ENCODE measurements at regions not wholly inside any gene's neighbourhood (a gene's known extent, or its start where the extent isn't known, plus 50 kb on each side); places are given as distances from the start of the nearest gene placed in this dataset.

DNA sequence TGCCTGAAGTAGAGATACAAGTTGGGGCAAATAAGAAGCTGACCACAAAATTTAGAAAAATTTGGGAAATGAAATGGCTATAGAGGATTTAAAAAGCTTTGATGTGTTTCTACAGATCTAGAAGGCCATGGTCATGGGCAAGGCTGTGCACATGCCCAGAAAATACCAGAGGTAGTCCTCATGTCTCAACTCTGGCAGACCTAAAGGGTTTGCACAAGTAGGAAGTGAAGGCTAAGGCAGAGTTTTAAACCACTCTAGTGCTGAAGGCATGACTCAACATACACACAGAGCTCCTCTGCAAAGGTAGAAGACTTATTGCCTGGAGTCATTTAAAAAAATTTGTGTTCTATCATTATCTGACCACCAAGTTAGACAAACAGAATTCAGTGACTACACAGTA is 364.6 kb downstream of the CCSER2 start:
- no peak for DNase-seq
- Histone ChIP-seq H3K4me3 (ENCODE audit: low read depth, low read length) (no peak overlapping the region), H3K36me3 (replicated peaks) (no peaks in the 10 kb centered on the region), H3K27me3 (replicated peaks) (no peaks in the 10 kb centered on the region), H3K27ac (no peak overlapping the region)
- TF ChIP-seq, protein P1, sequence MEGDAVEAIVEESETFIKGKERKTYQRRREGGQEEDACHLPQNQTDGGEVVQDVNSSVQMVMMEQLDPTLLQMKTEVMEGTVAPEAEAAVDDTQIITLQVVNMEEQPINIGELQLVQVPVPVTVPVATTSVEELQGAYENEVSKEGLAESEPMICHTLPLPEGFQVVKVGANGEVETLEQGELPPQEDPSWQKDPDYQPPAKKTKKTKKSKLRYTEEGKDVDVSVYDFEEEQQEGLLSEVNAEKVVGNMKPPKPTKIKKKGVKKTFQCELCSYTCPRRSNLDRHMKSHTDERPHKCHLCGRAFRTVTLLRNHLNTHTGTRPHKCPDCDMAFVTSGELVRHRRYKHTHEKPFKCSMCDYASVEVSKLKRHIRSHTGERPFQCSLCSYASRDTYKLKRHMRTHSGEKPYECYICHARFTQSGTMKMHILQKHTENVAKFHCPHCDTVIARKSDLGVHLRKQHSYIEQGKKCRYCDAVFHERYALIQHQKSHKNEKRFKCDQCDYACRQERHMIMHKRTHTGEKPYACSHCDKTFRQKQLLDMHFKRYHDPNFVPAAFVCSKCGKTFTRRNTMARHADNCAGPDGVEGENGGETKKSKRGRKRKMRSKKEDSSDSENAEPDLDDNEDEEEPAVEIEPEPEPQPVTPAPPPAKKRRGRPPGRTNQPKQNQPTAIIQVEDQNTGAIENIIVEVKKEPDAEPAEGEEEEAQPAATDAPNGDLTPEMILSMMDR (IDR thresholded peaks at IDR 0.05; ENCODE audit: low read depth, low read length, missing control alignments), result no peak
- in situ Hi-C loops (cut with HindIII; ENCODE audit: low pct_ligation_motif_present, low sequenced_read_pairs), result no loop called here

DNA sequence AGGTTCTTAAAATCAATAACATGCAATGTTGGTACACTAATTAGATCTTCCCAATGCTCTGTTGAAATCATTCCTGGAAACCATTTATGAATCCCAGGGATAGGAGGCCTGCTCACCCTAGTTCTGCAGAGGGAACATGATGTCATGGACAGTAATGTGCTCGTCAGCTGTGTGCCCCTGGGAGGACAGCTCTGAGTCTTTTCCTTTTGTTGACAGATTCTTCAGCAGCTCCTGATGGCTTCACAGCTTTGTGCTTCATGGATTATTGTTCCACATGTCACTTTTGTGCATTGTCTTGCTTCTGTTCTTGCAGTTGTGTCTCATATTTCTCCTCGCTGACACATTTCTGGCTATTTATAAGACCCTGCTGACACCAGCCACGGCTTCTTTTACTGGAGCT is 367.5 kb downstream of the CCSER2 start:
- in situ Hi-C loops (cut with HindIII; ENCODE audit: low pct_ligation_motif_present, low sequenced_read_pairs), result no loop called here
- DNase-seq, result no peak
- Histone ChIP-seq H3K36me3 (replicated peaks) (no peaks in the 10 kb centered on the region), H3K27me3 (replicated peaks) (no peaks in the 10 kb centered on the region), H3K27ac (no peak overlapping the region), H3K4me3 (ENCODE audit: low read depth, low read length) (no peak overlapping the region)
- TF ChIP-seq, protein P1 (IDR thresholded peaks at IDR 0.05; ENCODE audit: low read depth, low read length, missing control alignments), result no peak

DNA sequence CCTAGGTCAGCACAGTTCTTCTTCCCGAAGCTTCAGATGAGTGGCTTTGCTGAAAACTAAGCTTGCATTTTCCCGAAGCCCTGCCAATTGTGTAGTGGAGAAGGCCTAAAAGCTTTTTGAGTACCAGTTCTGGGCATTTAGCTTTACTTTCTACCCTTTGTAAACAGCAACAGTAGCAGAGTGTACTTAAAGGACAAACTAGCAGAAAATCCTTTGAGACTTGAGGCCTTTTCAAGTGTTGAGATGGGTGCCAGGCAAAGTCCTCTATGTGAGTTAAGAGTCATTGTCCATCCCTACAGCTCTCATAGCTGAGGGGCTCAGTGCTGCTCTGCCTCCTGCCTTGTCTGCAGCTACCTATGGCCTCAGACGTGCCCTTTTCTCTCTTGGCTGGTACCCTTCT is 368.2 kb downstream of the CCSER2 start:
- no peak overlapping the region for H3K27ac ChIP-seq
- TF ChIP-seq, protein P1 (IDR thresholded peaks at IDR 0.05; ENCODE audit: low read depth, low read length, missing control alignments), result no peak
- no peak overlapping the region for H3K4me3 ChIP-seq (ENCODE audit: low read depth, low read length)
- no peak for DNase-seq
- H3K36me3 ChIP-seq (replicated peaks), result no peaks in the 10 kb centered on the region
- in situ Hi-C loops (cut with HindIII; ENCODE audit: low pct_ligation_motif_present, low sequenced_read_pairs), result no loop called here
- H3K27me3 ChIP-seq (replicated peaks), result no peaks in the 10 kb centered on the region

DNA sequence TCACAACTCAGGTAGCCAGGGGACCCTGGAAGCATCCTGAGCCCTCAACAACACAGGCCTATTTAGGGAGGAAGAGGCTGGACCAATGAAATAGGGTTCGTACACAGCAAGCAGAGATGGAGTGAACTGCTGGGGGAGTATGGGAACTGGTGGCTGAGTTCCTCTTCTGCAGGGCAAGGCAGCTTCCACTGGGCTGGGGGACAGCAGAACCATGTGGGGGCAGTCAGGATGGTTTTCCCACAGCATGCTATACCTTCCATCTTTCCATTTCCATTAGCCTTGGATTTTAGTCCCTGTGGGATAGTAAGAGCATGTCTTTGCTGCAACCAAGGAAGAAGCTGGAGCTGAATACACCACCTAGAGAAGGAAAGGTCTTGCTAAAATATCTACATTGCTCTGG is 370.6 kb downstream of the CCSER2 start:
- Histone ChIP-seq H3K27ac (no peak overlapping the region), H3K36me3 (replicated peaks) (no peaks in the 10 kb centered on the region), H3K4me3 (ENCODE audit: low read depth, low read length) (no peak overlapping the region), H3K27me3 (replicated peaks) (no peaks in the 10 kb centered on the region)
- TF ChIP-seq, protein P1 (IDR thresholded peaks at IDR 0.05; ENCODE audit: low read depth, low read length, missing control alignments), result no peak
- no peak for DNase-seq
- in situ Hi-C loops (cut with HindIII; ENCODE audit: low pct_ligation_motif_present, low sequenced_read_pairs), result no loop called here

DNA sequence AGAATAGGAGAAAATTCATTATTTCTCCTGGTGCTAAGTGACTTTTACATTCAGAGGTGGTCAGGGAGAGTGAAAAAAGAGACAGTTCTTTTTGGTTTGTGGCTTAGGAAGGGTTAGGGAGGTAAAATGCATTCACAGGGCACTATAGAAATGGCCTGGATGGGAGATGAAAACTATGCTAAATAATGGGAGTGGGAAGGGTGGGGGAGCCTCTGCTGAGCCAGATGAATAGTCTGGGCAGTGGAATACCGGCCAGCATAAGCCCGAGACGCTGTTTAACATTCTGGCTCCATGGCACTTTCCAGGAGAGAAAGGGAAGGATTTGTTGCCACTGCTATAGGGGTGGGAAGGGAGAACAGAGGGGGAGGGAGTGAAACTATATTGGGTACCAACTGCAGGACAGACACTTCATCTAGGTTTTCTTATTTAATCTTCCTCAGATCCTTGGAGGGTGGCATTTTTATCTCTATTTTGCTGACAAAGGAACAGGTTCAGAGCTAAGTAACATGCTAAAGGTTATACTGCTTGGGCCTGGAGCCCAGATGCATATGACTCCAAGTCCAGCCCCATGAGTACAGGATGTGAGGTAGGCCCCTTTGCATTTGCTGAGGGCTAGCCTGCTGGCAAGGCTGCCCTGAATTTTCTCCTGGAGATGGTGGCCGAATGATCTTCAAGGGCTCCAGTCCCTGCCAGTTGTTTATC is 372.4 kb downstream of the CCSER2 start:
- in situ Hi-C loops (cut with HindIII; ENCODE audit: low pct_ligation_motif_present, low sequenced_read_pairs), result no loop called here
- no peaks in the 10 kb centered on the region for H3K36me3 ChIP-seq (replicated peaks)
- TF ChIP-seq, protein P1 (IDR thresholded peaks at IDR 0.05; ENCODE audit: low read depth, low read length, missing control alignments), result no peak
- H3K4me3 ChIP-seq (ENCODE audit: low read depth, low read length), result no peak overlapping the region
- H3K27me3 ChIP-seq (replicated peaks), result no peaks in the 10 kb centered on the region
- no peak for DNase-seq
- no peak overlapping the region for H3K27ac ChIP-seq

DNA sequence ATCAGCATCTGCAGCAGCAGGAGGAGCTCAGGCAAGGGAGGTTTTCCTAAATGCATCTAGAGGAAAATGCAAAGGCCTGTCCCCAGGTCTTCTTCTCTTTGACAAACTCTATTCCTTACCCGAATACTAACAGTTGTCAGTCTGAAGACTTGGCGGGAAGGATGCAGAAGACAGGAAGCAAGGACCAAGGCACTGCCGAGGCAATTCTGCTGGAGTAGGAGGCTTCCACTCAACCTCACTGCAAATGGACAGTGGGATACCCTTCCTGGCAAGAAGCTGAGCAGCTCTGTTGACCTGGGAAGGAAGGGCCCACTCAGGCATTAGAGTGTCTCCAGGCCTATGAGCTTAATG is 373.0 kb downstream of the CCSER2 start:
- no peak overlapping the region for H3K4me3 ChIP-seq (ENCODE audit: low read depth, low read length)
- DNase-seq, result no peak
- H3K36me3 ChIP-seq (replicated peaks), result no peaks in the 10 kb centered on the region
- TF ChIP-seq, protein P1 (IDR thresholded peaks at IDR 0.05; ENCODE audit: low read depth, low read length, missing control alignments), result no peak
- in situ Hi-C loops (cut with HindIII; ENCODE audit: low pct_ligation_motif_present, low sequenced_read_pairs), result no loop called here
- no peaks in the 10 kb centered on the region for H3K27me3 ChIP-seq (replicated peaks)
- no peak overlapping the region for H3K27ac ChIP-seq
